DMS79 (cell line): ENCODE measurements at regions not wholly inside any gene's neighbourhood (a gene's known extent, or its start where the extent isn't known, plus 50 kb on each side); places are given as distances from the start of the nearest gene placed in this dataset.
"Not testable (repeated sequence)": the region's sequence is repeated elsewhere in the genome, so short reads cannot be mapped to it uniquely, and the experiment has no call there.

Experiments used
- DNase-seq: peaks from one replicate; lab custom pipeline; 2025; lab: John Stamatoyannopoulos, UW

- DNase-seq = no peak
Measured at GRCh38 chr2:186302263-186302662, 183.8 kb upstream of the ZC3H15 start.

DNA sequence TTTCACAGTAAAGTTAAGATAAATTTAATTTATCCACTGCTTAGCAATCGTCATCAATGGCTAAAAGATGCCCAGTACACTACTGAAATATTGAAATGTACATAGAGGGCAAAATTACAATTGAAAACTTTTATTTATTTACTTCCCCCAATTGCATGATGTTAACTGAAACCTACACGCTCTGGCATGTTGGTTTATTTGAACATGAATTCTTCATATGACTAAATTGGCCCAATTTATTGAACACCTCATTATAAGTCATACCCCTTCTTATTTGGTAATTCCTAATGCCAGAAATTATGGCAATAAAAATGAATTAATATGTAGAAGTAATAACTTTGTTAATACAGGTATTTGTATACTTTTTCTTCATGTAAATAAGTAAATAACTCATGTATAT is 183.0 kb upstream of the ZC3H15 start:
- DNase-seq = no peak

GRCh38 chr2:186304064-186304463 is 182.0 kb upstream of the ZC3H15 start:
- no peak for DNase-seq

GRCh38 chr2:186306754-186307153 is 179.3 kb upstream of the ZC3H15 start:
- DNase-seq = no peak

DNA sequence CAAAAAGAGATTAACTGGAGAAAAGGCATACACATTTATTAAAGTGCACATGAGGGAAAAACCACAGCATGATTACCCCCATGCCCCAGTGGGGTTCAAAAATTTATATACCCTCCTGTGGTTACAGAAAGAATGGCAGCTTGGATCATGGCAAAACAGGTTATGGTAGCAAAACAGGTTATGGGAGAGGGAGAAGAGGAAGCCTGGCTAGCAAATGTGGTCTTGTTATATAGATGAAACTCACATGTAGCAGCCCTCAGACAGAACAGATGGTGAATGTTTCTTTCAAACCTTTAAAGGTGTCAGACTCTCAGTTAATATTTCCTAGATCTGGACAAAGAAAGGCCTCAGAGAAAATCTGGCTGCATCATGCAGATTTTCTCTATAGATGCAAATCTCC is 178.2 kb upstream of the ZC3H15 start:
- no peak for DNase-seq

DNA sequence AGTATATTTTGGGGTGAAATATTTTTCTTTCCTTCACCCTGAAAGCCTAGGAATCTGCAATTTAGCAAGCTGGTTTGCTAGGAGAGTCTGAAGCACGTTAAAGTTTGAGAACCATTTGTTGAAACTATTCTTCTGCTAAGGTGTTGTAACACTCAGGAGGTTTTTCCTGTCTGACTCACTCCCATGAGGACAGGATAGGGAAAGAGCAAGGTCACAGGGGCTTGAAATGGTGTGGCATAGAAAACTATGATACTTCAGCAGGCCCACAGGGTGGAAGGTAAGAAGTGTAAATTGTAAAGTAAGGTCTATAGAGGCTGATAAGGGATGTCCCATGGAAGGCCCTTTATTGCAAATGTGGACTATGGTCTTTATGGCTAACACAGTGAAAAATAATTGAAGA is 177.7 kb upstream of the ZC3H15 start:
- DNase-seq = no peak

DNA sequence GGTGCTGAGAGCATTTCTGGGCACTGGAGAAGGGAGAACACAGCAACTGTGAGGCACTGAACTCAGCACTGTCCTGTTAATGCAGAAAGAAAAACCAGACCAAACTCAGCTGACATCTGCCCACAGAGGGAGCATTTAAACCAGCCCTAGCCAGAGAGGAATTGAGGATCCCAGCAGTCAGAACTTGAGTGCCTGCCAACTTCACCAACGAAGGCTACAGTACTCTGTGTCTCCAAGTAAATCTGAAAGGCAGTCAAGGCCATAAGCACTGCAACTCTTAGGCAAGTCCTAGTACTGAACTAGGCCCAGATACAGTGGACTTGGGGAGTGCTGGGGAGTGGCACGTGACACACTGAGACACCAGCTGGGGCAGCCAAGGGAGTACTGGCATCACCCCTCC is 176.2 kb upstream of the ZC3H15 start:
- no peak for DNase-seq

GRCh38 chr2:186319105-186319504 is 167.0 kb upstream of the ZC3H15 start:
- DNase-seq = no peak

GRCh38 chr2:186325827-186326535 is 160.1 kb upstream of the ZC3H15 start:
- DNase-seq = no peak

- DNase-seq = no peak
Measured at GRCh38 chr2:186327251-186327868, 158.7 kb upstream of the ZC3H15 start.

DNA sequence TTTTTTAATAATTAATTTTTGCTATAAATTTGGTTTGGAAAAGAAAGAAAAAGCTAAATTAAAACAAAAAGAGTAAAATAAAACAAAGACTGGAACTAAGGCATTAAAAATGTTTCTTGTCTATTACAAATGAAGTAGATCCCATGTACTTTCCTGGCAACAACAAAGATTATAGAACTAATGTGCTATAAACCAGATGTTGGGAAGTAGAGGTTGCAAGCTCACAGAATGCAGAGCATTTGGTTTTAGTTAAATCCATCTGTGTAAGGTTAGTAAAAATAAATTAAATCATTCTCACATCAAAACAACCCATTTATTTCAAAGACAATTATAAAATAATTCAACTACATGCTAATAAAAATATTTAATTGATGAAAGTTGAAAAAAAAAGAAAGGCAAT is 157.2 kb upstream of the ZC3H15 start:
- no peak for DNase-seq

DNA sequence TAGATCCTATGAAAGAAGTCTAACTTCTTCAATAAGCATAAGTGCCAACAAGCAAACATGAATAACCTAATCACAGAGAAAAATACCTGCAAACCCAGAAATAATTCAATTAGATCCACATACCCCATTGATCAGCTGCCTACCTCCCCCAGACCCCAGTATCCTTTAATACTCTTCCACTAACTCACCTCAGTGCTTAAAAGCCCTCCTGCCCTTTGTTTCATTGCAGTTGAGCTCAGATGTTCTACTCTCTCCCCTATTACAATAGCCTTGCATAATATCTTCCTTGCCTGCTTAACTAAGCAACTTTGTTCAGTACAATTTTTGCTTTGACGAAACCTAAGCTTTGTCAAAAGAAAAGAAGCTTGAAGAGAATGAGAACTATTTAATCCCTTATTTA is 156.0 kb upstream of the ZC3H15 start:
- DNase-seq = no peak

DNA sequence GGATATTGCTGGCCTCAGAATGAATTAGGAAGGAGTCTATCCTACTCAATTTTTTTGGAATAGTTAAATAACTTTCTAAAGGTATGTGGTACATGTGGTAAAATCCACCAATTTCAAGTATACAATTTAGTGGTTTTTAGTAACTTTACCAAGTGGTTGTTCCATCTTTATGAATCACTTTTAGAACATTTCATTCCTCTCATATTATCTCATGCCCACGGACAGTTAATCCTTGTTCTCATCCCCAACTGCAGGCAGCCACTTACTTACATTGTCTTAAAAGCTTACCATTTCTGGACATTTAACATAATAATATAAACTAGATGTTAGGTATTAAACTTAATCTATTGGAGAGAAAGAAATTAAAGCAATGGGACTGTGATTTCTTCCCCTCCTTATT is 146.3 kb upstream of the ZC3H15 start:
- DNase-seq = no peak

GRCh38 chr2:186342029-186342428 is 144.0 kb upstream of the ZC3H15 start:
- DNase-seq = no peak

DNA sequence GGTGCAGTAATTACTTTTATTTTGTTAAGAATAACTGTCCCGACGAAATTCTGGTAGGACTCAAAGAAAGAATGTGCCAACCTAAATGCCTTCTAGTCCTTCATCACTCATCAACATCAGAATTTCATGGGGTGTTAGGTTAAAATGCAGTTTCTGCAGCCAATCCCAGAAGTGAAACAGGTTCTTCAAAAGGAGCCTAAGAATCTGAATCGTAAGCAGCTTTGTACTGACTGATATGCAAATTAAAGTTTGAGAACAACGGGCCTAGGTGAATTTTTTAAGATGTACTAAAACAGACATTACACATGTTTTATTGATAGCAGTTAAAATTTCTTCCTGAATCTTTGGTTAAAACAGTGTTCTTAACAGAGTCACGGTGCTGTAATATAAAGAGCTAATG is 140.3 kb upstream of the ZC3H15 start:
- no peak for DNase-seq

- DNase-seq = no peak
Measured at GRCh38 chr2:186346216-186346615, 139.8 kb upstream of the ZC3H15 start.

GRCh38 chr2:186347472-186347871 is 138.6 kb upstream of the ZC3H15 start:
- no peak for DNase-seq

DNA sequence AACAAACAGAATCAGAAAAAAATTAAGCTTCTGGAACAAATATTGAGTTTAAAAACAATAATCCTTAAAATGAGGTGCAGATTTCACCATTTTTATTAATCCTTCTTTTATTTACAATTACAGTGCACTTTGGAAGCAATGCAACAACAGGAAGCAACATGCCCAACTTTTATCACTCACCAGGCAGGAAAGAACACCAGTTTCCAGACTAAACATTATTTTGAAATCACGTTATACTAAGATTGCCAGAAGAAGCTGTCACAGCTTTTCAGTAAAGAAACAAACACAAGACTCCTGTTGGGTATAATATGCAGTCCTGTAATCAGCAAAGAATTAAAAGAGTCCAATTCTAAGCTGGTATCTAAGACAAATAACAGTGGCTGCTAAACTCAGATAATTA is 137.9 kb upstream of the ZC3H15 start:
- DNase-seq = no peak

- DNase-seq = no peak
Measured at GRCh38 chr2:186349508-186349907, 136.6 kb upstream of the ZC3H15 start.

DNA sequence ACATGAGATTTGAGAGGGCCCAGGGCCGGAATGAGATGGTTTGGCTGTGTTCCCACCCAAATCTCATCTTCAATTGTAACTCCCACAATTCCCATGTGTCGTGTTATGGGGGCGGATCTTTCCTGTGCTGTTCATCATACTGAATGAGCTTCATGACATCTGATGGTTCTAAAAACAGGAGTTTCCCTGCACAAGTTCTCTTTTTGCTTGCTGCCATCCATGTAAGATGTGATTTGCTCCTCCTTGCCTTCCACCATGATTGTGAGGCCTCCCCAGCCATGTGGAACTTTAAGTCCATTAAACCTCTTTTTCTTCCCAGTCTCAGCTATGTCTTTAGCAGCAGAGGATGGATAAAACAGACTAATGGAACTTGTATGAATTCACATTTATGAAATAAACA is 131.9 kb upstream of the ZC3H15 start:
- not testable (repeated sequence) for DNase-seq

DNA sequence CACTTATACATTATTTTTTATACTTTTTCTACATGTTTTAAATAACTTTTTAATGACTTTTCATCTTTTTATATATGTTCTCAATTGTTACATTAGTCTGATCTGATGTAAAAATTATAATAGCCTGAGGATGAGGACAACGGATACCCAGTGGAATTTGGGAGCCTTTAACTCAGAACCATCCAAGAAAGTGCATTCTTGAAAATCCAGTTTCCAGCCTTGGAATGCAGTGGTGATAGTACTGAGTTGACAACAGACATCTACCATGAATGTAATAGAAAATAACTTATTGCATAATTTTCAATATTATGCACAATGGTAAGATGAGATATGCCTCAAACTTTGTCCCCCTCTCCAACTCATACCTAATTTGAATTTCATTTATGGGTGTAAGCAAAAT is 120.7 kb upstream of the ZC3H15 start:
- DNase-seq = no peak

DNA sequence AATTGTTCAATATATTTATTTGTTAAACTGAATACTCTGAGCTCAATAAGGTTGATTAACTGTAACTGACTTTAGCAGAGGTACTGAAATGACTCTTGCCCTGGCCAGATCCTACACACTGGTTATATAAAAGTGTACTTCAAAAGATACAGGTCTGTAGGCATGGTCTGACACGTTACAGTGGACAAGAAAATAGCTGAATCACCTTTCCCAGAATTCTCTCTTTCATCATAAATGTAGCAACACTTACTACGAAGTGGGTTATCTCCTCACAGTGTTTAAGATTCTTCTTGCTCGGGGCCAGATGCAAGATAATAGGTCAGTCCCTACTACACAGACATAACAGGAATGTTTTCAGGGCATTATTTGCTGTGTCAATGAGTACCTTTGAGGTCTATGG is 107.0 kb upstream of the ZC3H15 start:
- DNase-seq = no peak

DNA sequence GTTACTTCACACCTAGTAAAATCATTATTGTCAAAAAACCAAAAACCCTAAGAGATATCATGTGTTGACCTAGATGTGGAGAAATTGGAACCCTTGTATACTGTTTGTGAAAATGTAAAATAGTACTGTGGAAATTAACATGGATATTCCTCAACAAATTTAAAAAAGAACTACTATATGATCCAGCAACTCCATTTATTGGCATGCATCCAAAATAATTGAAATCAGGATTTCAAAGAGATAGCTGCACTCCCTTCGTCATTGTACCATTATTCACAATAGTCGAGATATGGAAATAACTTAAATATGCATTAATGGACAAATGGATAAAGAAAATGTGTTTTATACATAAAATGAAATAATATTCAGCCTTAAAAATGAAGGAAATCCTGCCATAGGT is 105.3 kb upstream of the ZC3H15 start:
- no peak for DNase-seq

DNA sequence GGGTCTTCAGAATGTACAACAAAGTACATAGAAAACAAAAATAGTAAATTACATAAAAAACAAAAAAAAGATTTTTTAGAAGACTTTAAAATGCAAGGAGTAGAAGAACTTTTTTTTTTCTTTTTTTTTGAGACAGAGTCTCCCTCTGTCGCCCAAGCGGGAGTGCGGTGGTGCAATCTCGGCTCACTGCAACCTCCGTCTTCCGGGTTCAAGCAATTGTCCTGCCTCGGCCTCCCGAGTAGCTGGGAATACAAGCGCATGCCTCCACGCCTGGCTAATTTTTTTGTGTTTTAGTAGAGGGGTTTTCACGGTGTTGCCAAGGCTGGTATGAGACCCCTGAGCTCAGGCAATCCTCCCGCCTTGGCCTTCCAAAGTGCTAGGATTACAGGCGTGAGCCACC is 104.5 kb upstream of the ZC3H15 start:
- DNase-seq = no peak
